Astrocyte (in vitro differentiated cells and primary cell): ENCODE measurements at regions not wholly inside any gene's neighbourhood (a gene's known extent, or its start where the extent isn't known, plus 50 kb on each side); places are given as distances from the start of the nearest gene placed in this dataset.

Experiments
- EZH2 ChIP-seq: IDR thresholded peaks from 2 replicates; pipeline ENCODE4 v1.6.1; 2012; ENCODE audit warnings: mild to moderate bottlenecking, low read length, inconsistent platforms; ENCODE audit not compliant: insufficient read depth
- TF ChIP-seq, protein P1 (sequence below): IDR thresholded peaks from 2 replicates; pipeline ENCODE4 v1.5.1; 2011; ENCODE audit warnings: low read depth, mild to moderate bottlenecking, inconsistent platforms, low read length, moderate library complexity; ENCODE audit not compliant: insufficient read depth

GRCh38 chr5:31121224-31121623, 72.3 kb upstream of the CDH6 start:
- TF ChIP-seq, protein P1, sequence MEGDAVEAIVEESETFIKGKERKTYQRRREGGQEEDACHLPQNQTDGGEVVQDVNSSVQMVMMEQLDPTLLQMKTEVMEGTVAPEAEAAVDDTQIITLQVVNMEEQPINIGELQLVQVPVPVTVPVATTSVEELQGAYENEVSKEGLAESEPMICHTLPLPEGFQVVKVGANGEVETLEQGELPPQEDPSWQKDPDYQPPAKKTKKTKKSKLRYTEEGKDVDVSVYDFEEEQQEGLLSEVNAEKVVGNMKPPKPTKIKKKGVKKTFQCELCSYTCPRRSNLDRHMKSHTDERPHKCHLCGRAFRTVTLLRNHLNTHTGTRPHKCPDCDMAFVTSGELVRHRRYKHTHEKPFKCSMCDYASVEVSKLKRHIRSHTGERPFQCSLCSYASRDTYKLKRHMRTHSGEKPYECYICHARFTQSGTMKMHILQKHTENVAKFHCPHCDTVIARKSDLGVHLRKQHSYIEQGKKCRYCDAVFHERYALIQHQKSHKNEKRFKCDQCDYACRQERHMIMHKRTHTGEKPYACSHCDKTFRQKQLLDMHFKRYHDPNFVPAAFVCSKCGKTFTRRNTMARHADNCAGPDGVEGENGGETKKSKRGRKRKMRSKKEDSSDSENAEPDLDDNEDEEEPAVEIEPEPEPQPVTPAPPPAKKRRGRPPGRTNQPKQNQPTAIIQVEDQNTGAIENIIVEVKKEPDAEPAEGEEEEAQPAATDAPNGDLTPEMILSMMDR, result no peak
- TF ChIP-seq EZH2, result no peak
